Prostate gland (tissue), 2 donors: ENCODE measurements at regions not wholly inside any gene's neighbourhood (a gene's known extent, or its start where the extent isn't known, plus 50 kb on each side); places are given as distances from the start of the nearest gene placed in this dataset.

Experiments
- POLR2A ChIP-seq: fragments of 450-650 bp; IDR thresholded peaks from one replicate; pipeline ENCODE4 v1.6.1; 2016; ENCODE audit warnings: antibody characterized with exemption, mild to moderate bottlenecking
- TF ChIP-seq, protein P1 (sequence below), 4 experiments: fragments of 200-600 bp in 2 of 4; fragments of 450-650 bp in 2 of 4; sonication (generic) in 2 of 4; IDR thresholded peaks; 1 replicate in 3 of 4; 2 replicates in 1 of 4; pipeline ENCODE4 v1.5.1; 2016 to 2019; ENCODE audit warnings: antibody characterized with exemption in 4 of 4, mild to moderate bottlenecking in 2 of 4, moderate library complexity in 2 of 4

DNA sequence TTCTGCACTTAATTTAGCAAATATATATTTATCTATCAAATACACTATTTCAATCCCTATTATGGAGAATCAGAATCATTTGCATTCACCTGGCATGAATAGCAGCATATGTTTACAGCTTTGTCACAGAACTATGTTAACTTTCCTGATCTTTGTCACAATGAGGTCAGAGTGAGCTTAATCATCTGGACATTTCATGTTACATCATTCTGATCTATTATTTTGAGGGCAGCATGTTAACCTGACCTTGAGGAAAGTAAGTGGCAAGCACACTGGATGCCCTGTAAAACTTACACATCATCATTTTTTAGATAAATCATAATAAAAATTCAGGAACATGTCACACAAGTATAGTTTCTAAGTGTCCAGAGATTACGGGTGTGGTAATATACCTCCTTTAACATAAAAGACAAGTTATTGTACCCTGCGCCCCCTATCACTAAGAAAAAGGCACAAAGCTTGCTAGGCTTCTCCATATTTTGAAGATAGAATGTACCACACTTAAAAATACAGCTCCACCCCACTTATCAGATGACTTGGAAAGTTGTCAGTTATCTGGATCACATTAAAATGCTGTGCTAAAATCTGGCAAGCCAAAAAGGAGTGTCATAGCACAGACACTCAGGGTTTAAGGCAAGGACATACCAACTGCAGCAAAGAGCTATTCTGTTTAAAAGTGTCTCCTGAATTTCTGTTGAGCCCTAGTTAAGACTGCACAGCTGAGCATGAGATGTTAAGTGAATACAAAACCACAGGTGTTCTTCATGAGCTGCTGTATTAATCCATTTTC, 182.7 kb upstream of the FAT4 start:
- no peak for TF ChIP-seq POLR2A
- TF ChIP-seq, protein P1, sequence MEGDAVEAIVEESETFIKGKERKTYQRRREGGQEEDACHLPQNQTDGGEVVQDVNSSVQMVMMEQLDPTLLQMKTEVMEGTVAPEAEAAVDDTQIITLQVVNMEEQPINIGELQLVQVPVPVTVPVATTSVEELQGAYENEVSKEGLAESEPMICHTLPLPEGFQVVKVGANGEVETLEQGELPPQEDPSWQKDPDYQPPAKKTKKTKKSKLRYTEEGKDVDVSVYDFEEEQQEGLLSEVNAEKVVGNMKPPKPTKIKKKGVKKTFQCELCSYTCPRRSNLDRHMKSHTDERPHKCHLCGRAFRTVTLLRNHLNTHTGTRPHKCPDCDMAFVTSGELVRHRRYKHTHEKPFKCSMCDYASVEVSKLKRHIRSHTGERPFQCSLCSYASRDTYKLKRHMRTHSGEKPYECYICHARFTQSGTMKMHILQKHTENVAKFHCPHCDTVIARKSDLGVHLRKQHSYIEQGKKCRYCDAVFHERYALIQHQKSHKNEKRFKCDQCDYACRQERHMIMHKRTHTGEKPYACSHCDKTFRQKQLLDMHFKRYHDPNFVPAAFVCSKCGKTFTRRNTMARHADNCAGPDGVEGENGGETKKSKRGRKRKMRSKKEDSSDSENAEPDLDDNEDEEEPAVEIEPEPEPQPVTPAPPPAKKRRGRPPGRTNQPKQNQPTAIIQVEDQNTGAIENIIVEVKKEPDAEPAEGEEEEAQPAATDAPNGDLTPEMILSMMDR (IDR thresholded peaks at IDR 0.05): no peak
